GM19372 (cell line): ENCODE measurements at regions not wholly inside any gene's neighbourhood (a gene's known extent, or its start where the extent isn't known, plus 50 kb on each side); places are given as distances from the start of the nearest gene placed in this dataset.

ENCODE experiments used
- ATAC-seq: cut with Tn5 transposase; IDR thresholded peaks from one replicate; pipeline ENCODE4 v1.9.1; 2021; ENCODE audit warnings: mild to moderate bottlenecking, low read depth, moderate library complexity; ENCODE audit not compliant: unreplicated experiment

DNA sequence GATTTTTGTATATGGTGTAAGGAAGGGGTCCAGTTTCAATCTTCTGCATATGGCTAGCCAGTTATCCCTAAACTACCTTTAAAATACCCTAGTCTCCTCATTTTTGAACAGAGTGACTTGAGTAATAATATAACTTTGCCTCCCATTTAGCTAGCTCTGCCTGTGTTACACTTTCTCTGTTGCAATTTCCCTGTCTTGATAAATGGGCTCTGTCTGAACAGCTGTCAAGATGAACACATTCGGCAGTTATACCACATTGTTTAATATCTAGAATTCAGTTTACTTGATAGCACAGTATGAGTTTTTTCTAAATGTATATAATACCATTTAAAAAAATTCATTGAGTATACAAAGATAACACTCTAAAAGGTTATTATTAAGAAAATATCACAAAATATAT lies 562.9 kb upstream of the FTMT start:
- ATAC-seq, result no peak

DNA sequence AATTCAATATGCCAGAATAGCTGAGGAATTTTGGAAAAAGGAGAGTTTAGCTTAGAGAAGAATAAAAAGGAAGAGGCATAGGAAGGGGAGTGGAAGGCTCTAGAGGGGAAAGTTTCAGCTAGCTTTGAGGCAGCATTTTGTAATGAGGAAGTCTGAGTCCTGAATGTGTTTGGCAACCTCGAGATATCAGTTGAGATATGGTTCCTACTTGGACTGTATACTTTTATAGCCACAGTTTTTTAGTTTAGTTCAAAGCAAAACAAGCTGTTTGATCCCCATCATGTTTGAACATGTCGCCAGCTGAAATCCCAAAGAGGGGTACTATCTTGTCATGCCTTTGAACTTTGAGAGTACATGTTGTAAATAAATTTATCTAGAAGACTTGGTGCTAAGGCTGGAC lies 559.0 kb upstream of the FTMT start:
- ATAC-seq, result no peak

- ATAC-seq, result no peak
Observed at GRCh38 chr5:121296356-121296755, 555.3 kb upstream of the FTMT start.

DNA sequence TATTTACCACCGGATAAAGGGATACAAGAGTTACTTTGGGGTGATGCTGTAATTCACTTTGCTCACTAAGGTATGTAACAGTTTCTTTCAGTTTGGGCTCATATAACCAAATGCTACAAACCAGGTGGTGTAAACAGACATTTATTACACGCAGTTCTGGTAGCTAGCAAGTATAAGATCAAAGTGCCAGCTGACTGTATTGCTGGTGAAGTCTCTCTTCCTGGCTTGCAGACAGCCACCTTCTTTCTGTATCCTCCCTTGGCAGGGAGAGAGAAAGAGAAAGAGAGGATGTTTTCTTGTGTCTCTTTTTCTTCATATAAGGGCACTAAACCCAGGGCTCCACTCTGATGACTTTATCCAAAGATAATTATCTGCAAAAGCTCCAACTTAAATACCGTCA lies 552.5 kb upstream of the FTMT start:
- ATAC-seq, result no peak

DNA sequence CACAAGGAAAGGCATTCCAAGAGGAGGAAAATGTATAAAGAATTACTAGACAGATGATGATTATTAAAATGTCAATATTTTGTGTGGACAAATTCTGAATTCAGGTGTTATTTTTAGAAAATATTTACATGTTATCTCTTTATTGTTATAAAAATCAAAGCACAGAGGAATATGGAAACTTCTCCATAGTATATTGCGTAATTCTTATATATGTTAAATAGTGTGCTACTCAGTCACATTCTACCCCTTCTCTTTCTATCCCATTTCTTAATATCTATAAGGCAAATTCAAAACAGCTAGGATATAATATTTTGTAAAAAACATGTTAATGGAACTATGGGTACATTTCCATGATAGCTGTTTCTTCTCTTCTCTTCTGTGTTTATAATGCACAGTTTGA lies 546.8 kb upstream of the FTMT start:
- no peak for ATAC-seq

DNA sequence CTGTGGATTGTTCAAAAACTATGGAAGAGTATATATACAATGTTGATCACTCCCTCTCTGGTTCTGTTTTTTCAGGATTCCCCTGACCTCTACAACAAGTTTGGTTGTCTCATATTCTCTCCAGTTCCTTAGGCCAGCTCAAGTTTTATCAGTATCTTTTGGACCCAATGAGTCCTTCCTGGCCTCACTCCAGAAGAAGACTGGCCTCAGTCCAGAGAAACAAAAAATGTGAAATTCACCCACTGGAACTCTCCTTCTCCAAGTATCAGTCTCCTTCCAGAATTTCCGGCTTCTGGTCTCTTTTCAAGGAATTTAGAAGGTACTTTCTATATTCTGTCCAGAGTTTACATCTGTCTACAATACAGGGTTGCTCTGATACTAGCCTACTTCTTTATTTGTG lies 537.8 kb upstream of the FTMT start:
- no peak for ATAC-seq

- no peak for ATAC-seq
Observed at GRCh38 chr5:121315786-121316185, 535.9 kb upstream of the FTMT start.

DNA sequence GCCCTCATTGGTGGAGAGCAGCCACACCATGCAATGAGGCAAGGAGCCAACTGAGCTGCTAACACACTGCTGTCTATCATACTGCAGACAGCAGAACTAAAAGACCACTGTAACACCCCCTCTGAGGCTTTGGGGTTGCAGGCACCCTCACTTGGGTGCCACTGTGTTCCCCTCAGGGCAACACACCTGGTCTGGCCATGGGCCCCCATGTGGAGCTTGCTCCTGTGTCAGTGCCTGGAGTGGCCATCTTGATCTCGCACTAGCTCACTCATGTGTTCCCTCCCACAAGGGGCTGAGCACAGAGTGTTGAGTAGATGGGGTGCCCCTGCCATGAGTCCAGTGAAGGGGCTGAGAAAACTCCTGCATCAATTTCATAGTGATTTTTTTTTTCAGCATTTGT lies 532.4 kb upstream of the FTMT start:
- ATAC-seq, result no peak

DNA sequence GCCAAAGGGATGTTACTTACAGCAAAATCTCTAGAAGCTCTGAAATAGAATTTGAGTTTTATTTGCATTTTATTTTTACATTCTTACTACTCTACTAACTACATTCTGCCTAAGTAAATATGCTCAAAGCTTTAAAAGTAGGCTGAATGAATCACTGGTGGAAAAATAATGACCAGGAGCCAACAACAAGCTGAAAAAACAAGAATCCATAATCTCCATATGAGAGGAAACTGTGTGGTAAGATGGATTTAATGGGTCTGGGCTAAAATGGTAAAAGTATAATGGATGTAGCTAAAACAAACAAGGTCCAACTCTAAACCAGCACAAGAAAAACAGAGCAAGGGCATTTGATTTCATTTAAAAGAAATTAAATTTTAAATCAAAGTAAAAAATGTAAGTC lies 525.8 kb upstream of the FTMT start:
- ATAC-seq, result no peak

DNA sequence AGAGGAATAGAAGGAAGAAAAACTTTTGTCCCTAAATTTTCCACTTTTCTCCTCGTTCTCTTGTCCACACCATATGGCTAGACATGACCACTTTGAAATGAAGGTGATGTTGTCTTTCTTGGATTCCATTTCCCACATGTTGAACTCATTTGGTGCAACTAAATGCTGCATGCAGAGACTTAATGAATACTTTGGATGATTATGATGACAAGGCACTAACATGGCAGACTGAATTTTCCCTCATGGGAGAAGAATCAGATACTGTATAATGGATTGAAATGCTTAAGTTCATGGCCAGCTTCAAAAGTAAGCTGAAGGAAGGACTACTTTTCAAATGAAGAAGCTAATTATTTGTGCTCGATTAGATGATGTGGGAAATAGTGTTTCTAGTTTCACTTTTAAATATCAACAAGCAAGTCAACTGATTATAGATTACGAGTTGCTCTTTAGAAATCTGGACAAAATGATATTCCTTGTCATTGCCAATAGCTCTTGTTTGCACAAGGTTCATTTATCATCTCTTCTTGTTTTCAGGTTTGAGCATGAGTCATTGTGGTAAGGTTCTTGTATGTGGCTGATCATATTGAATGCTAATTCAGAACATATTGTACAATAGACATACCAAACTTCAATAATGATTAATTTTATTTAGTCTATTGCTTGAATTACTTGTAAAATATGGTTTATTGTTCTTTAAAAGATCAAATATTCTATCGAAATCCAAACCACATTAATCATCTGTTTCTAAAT lies 501.3 kb upstream of the FTMT start:
- no peak for ATAC-seq

DNA sequence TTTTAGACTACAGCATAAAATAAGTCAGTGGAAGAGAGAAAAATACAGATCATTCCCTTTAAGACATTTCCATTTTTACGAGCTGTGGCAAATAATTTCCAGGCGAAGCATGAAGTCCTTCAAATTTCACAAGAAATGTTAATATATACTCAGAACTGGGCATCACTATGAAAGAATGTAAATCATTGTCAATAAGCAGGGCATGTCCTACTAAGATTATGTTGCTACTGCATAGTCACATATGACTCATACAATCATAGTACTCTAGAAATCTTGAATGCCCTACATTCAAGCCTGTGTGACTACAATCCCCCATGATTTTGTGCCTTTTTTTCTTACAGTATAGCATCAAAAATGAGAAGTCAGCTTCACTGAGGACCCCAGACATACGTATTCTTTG lies 485.2 kb upstream of the FTMT start:
- no peak for ATAC-seq

DNA sequence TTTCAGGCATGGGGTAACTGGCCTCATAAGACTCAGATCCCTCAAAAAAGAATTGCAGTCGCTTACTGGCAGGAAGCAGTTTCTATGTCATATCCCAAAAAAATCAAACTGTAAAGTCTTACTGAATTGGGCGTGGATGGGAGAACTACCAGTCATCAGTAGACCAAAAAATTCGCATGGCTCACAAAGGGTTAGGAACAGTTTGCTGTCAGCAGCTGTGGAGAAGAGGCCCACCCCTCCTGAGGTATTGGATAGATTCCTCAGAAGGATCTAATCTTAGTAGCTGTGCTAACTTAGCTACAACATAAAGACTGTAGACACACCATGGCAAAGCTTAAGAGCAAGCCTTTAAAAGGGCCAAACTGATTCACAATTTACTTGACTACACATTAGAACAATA lies 478.3 kb upstream of the FTMT start:
- no peak for ATAC-seq

GRCh38 chr5:121377461-121377860 lies 474.2 kb upstream of the FTMT start:
- no peak for ATAC-seq

DNA sequence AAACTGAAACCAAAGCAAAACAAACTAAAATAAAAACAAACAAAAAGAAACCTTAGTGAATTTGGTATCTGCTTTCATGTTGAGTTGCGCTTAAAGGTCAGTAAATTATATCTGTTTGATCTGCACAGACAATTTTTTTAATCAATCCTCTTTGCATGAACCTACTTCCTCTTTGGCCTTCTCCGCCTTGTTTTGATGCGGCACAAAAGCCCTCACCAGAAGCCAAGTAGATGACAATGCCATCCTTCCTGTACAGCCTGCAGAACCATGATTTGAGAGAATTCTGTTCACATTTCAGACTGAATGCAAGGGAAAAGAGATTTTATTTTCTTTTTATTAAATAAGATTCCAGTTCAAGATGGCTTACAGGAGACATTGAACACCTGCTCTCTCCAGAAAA lies 473.6 kb upstream of the FTMT start:
- no peak for ATAC-seq

DNA sequence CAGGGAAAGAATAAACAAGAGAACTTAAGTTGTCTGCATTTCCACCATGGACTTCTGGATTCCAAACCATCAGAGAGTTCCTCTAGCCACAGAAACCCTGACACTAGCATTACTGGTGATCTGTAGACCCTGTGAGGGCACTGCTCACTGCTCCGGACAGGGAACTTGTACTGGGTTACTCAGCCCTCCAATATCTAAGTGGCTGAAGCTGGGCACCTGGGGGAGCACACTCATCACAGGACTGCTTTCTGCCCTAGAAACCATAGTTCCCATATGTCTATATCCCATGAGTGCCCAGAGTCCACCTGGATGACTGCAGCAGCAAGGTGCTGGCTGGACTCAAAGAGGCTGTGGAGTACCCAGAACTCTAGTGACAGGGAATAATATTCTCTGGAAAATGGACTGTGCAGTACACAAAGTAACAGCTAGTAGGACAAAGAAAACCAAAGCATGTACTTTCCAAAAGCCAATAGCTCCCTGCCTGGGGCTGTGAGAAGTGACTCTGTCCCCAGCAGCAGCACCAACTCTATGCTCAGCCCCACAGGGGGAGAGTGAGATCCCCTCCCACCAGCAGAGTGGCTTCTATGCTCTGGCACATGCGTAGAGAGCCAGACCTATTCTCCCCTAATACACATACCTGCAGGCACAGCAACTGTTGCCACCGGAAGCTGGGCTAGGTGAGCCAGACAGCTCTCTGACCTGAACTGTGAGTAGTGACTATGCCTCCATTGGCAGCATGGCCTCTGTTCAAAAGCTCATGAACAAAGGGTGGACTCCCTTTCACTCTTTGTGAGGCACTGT lies 472.9 kb upstream of the FTMT start:
- ATAC-seq, result no peak

DNA sequence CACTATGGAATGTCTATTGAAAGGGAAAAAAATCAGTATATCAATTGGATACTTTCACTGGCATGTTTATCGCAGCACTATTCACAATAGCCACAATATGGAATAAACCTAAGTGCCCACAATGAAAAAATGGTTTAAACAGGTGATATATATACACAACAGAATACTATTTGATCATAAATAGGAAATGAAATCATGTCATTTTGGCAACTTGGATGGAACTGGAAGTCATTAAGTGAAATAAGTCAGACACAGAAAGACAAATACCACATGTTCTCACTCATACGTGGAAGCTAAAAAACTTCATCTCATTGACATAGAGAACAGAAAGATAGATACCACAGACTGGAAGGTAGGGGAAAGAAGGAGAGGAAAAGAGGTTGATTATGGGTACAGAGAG lies 471.6 kb upstream of the FTMT start:
- no peak for ATAC-seq

GRCh38 chr5:121384359-121384758 lies 467.3 kb upstream of the FTMT start:
- no peak for ATAC-seq

DNA sequence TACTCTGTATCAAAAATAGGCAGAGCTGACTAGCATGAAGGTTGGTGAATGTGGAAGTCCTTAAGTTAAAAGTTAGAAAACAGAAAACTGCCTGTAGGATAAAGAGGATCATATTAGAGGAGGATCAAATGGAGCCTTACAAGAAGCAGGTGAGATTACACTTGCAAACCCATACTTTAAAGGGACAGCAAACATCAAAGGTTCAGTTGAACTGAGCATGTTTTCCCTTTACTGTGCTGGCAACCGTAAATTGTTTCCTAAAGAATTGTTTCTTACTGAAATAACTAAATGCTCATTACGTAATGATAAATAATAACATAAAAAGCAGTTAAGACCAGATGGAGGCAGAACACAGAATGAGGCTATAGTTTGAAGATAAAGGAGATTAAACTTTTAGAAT lies 465.3 kb upstream of the FTMT start:
- no peak for ATAC-seq

- no peak for ATAC-seq
Observed at GRCh38 chr5:121396716-121397115, 455.0 kb upstream of the FTMT start.

GRCh38 chr5:121399879-121400278 lies 451.8 kb upstream of the FTMT start:
- ATAC-seq, result peak; percentile 82

GRCh38 chr5:121408778-121409177 lies 442.9 kb upstream of the FTMT start:
- peak; percentile 99 for ATAC-seq

DNA sequence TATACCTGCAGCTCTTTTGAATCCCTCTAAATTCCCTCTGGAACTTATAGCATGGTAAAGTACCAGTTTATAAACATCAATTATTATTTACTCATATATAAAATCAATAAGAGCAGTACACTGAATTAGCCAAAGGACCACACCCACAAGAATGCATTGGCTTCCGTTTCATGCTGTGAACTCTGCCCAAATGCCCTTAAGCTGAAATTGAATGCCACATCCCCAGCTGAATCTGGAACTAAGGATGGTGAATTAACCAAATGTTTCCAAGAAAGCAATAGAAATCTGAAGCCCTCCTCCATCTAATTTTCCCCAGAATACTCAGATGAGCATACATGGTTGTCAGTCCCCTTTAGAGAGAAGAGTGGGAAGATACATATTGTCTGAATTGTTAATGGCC lies 436.4 kb upstream of the FTMT start:
- no peak for ATAC-seq
